SK-N-SH treated with all-trans-retinoic acid at 6 μM for 48 hours (cell line): ENCODE measurements at regions not wholly inside any gene's neighbourhood (a gene's known extent, or its start where the extent isn't known, plus 50 kb on each side); places are given as distances from the start of the nearest gene placed in this dataset.

Experiments used
- CSDC2 ChIP-seq: fragments of 250-450 bp; sonication (Bioruptor Pico); IDR thresholded peaks from 2 replicates; pipeline ENCODE4 v1.5.0; 2020; ENCODE audit warnings: mild to moderate bottlenecking, moderate library complexity
- OSR1 ChIP-seq: fragments of 250-450 bp; sonication (Bioruptor Pico); IDR thresholded peaks from 2 replicates; pipeline ENCODE4 v1.8.0; 2022; ENCODE audit warnings: moderate library complexity, mild to moderate bottlenecking, inconsistent platforms
- RARB ChIP-seq: fragments of 250-450 bp; sonication (Bioruptor Pico); IDR thresholded peaks from 2 replicates; pipeline ENCODE4 v1.8.0; 2021; ENCODE audit warnings: mild to moderate bottlenecking, moderate library complexity
- TCF4 ChIP-seq: fragments of 250-450 bp; sonication (Bioruptor Pico); IDR thresholded peaks from 2 replicates; pipeline ENCODE4 v1.8.0; 2021; ENCODE audit warnings: mild to moderate bottlenecking, moderate library complexity, borderline replicate concordance
- TOX ChIP-seq: fragments of 250-450 bp; sonication (Bioruptor Pico); IDR thresholded peaks from 2 replicates; pipeline ENCODE4 v1.8.0; 2021; ENCODE audit warnings: mild to moderate bottlenecking, moderate library complexity, borderline replicate concordance
- ZNF565 ChIP-seq: fragments of 450-650 bp; formaldehyde crosslinking; conservative IDR thresholded peaks from 2 replicates; pipeline ENCODE4 v1.5.0; 2020; ENCODE audit warnings: low read depth, mild to moderate bottlenecking, moderate library complexity

GRCh38 chr20:22495172-22495571 is 89.2 kb downstream of the FOXA2 start:
- TF ChIP-seq RARB (CRISPR knock-in tag): no peak
- TF ChIP-seq CSDC2 (CRISPR knock-in tag): no peak
- no peak for TF ChIP-seq TCF4 (CRISPR knock-in tag)
- TF ChIP-seq ZNF565 (CRISPR knock-in tag): no peak
- TF ChIP-seq TOX (CRISPR knock-in tag): no peak
- no peak for TF ChIP-seq OSR1 (CRISPR knock-in tag)
